ENCODE measurements at regions not wholly inside any gene's neighbourhood (a gene's known extent, or its start where the extent isn't known, plus 50 kb on each side); places are given as distances from the start of the nearest gene placed in this dataset.

DNA sequence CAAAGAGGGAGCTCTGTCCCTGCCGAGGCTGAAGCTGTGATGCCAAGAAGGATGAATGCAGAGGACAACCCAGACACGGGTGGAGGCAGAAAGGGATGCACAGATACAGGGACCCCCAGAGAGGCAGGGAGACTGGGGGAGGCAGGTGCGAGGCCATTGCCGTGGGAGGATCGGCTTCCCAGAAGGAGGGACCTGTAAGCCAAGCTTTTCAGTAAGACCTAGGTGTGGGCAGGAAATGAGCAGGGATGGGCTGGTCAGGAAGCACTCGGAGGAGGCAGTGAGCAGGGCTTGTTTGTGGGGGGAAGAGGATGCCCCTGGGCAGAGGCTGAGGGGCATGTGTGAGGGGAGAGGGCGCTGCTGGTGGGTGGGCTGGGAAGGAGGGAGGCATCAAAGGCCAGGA lies 67.7 kb upstream of the WNT4 start:
- no peak for TF ChIP-seq RAD21 (IDR thresholded peaks at IDR 0.05; ENCODE audit: low read depth)
- TF ChIP-seq, protein P1, sequence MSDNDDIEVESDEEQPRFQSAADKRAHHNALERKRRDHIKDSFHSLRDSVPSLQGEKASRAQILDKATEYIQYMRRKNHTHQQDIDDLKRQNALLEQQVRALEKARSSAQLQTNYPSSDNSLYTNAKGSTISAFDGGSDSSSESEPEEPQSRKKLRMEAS (IDR thresholded peaks at IDR 0.05) = no peak
- no peak for TF ChIP-seq FOXM1 (IDR thresholded peaks at IDR 0.05; ENCODE audit: borderline replicate concordance, low read depth)
- TF ChIP-seq CREB1 (IDR thresholded peaks at IDR 0.05; ENCODE audit: low read depth) = no peak
- TF ChIP-seq ZBTB7A (IDR thresholded peaks at IDR 0.05; ENCODE audit: low read depth) = no peak
- TF ChIP-seq TCF12 (IDR thresholded peaks at IDR 0.05; ENCODE audit: low read depth) = no peak
- TF ChIP-seq, protein P2, sequence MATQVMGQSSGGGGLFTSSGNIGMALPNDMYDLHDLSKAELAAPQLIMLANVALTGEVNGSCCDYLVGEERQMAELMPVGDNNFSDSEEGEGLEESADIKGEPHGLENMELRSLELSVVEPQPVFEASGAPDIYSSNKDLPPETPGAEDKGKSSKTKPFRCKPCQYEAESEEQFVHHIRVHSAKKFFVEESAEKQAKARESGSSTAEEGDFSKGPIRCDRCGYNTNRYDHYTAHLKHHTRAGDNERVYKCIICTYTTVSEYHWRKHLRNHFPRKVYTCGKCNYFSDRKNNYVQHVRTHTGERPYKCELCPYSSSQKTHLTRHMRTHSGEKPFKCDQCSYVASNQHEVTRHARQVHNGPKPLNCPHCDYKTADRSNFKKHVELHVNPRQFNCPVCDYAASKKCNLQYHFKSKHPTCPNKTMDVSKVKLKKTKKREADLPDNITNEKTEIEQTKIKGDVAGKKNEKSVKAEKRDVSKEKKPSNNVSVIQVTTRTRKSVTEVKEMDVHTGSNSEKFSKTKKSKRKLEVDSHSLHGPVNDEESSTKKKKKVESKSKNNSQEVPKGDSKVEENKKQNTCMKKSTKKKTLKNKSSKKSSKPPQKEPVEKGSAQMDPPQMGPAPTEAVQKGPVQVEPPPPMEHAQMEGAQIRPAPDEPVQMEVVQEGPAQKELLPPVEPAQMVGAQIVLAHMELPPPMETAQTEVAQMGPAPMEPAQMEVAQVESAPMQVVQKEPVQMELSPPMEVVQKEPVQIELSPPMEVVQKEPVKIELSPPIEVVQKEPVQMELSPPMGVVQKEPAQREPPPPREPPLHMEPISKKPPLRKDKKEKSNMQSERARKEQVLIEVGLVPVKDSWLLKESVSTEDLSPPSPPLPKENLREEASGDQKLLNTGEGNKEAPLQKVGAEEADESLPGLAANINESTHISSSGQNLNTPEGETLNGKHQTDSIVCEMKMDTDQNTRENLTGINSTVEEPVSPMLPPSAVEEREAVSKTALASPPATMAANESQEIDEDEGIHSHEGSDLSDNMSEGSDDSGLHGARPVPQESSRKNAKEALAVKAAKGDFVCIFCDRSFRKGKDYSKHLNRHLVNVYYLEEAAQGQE (IDR thresholded peaks at IDR 0.05; ENCODE audit: low read depth) = no peak
- no peak for TF ChIP-seq CEBPB (IDR thresholded peaks at IDR 0.05)
- TF ChIP-seq TEAD4 (IDR thresholded peaks at IDR 0.05) = no peak
- no peak for TF ChIP-seq EP300 (IDR thresholded peaks at IDR 0.05; ENCODE audit: borderline replicate concordance)
- TF ChIP-seq, protein P3, sequence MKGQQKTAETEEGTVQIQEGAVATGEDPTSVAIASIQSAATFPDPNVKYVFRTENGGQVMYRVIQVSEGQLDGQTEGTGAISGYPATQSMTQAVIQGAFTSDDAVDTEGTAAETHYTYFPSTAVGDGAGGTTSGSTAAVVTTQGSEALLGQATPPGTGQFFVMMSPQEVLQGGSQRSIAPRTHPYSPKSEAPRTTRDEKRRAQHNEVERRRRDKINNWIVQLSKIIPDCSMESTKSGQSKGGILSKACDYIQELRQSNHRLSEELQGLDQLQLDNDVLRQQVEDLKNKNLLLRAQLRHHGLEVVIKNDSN (IDR thresholded peaks at IDR 0.05) = no peak
- no peak for TF ChIP-seq EGR1 (IDR thresholded peaks at IDR 0.05)
- no peak for TF ChIP-seq TAF1 (IDR thresholded peaks at IDR 0.05; ENCODE audit: low read depth)
- no peak for TF ChIP-seq YY1 (IDR thresholded peaks at IDR 0.05; ENCODE audit: low read depth)

DNA sequence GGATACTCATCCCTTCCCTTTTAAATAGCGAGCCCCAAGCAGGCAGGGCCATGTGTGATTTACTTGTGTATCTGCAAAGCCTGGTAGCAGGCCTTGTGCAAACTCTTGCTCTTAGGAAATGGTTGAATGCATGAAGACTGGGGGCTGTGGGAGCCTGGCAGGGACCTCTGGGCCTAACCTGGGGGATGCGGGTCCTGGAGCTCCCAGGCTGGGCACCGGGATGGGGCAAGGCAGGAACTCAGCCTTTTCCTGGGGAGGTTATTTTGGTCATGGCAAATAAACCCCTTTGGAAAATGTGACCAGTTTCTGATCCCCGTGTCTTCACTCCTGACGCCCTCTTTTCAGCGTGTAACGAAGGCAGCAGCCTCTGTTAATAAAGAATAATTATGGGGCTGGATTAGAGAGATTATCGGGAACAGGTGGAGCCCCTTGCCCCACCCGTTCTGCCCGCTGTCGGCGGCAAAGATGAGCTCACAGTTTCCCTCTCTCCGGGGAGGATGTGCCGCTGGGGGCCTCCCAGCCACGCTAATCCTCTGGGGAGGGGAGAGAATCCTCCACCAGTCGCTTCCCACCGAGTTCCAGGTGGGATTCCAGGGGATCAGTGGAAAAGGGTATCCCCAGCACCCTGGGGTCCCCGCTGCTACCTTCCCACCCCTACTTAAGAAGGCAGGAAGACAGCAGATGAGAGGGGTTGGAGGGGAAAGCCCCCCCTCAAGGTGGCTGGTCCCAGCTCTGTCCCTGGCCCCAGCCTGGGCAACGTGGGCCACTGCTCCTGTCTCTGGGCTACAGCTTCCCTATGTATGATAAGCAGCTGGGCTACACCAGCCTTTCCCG lies 69.7 kb upstream of the WNT4 start:
- no peak for TF ChIP-seq RAD21 (IDR thresholded peaks at IDR 0.05; ENCODE audit: low read depth)
- TF ChIP-seq CEBPB (IDR thresholded peaks at IDR 0.05) = no peak
- TF ChIP-seq CREB1 (IDR thresholded peaks at IDR 0.05; ENCODE audit: low read depth) = no peak

DNA sequence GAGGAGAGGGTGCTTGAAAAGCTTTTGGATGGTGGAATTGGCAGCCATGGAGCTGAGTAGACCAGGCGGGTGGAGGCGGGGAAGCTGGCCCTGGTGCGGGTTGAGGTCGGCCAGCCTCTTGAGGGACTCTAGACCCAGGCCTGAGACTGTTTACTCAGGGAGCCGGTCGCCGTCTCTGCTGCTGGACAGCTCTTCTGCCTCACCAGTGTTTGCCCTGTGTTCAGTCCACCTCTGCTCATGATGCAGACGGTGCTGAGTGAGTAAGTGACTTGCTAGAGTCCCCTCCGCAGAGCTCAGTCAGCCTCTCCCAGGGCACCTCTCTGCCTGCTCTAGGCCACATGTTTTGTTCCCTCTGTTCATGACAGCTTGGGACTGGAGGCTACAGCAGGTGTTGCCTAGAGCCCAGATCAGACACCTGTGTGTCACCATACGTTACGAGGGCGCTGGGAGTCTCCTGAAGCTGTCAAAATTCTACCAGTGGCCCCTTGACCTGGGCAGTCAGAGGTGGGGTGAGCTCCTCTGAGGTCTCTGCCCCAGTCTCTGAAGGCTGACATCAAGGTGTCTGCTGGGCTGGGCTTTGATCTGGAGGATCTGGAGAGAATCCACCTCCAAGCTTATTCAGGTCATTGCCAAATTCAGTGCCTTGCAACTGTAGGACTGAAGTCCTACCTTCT lies 73.5 kb upstream of the WNT4 start:
- TF ChIP-seq, protein P2 (IDR thresholded peaks at IDR 0.05; ENCODE audit: low read depth) = peak; percentile 75
- no peak for TF ChIP-seq NFIC (IDR thresholded peaks at IDR 0.05)

DNA sequence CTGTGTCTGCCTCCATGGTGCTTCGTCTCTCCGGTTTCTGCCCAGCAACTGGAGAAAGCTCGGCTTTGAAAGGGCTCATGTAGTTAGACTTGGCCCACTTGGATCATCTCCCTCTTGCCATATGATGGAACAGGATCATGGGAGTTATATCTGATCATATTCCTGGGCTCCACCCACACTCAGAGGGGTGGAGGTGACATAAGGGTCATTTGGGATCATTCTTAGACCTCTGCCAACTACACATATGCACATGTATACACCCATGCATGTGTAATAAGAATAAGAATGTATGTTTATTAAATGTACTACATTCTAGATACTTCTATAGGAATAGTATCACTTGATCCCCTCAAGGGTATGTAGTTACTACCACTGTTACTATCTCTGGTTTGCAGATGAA lies 74.1 kb upstream of the WNT4 start:
- TF ChIP-seq TAF1 (IDR thresholded peaks at IDR 0.05; ENCODE audit: low read depth) (no peak), RAD21 (IDR thresholded peaks at IDR 0.05; ENCODE audit: low read depth) (no peak), EP300 (IDR thresholded peaks at IDR 0.05; ENCODE audit: borderline replicate concordance) (no peak), NFIC (IDR thresholded peaks at IDR 0.05) (no peak), FOXM1 (IDR thresholded peaks at IDR 0.05; ENCODE audit: borderline replicate concordance, low read depth) (no peak), CREB1 (IDR thresholded peaks at IDR 0.05; ENCODE audit: low read depth) (no peak), ZBTB7A (IDR thresholded peaks at IDR 0.05; ENCODE audit: low read depth) (no peak), TEAD4 (IDR thresholded peaks at IDR 0.05) (no peak), YY1 (IDR thresholded peaks at IDR 0.05; ENCODE audit: low read depth) (no peak)
- TF ChIP-seq, protein P1 (IDR thresholded peaks at IDR 0.05) = no peak

DNA sequence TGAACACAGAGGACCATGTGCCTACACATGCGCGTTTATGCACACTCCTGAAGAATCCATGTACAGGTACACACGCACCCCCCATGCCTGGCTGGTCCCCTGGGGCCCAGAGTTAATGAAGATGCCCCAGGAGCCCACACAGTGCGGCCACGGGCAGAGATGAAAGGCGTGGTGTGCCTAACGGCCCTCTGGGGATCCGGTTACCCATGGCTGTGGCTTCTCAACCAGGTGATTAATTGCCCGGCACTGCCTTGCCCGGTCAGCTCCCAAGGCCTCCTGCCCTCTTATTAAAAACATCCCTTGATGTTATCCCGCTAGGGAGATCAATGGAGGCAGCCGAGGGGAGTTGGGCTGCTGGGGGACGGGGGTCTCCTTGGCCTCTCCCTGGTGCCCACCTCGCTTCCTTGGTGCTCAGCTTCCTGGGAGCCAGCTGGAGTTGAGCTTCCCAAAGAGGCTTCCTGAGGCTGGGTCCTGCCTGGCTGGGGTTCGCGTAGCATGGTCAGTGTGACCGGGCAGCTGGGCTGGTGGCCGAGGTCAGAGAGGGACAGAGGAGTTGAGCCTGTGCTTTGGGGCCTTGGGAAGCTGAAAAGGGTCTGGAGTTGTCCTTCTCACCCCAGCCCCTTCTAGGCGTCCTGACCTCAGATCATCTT lies 75.0 kb upstream of the WNT4 start:
- no peak for TF ChIP-seq TEAD4 (IDR thresholded peaks at IDR 0.05)
- TF ChIP-seq, protein P3 (IDR thresholded peaks at IDR 0.05) = no peak
- no peak for TF ChIP-seq EP300 (IDR thresholded peaks at IDR 0.05; ENCODE audit: borderline replicate concordance)
- TF ChIP-seq TAF1 (IDR thresholded peaks at IDR 0.05; ENCODE audit: low read depth) = no peak
- TF ChIP-seq EGR1 (IDR thresholded peaks at IDR 0.05) = no peak
- no peak for TF ChIP-seq RAD21 (IDR thresholded peaks at IDR 0.05; ENCODE audit: low read depth)
- no peak for TF ChIP-seq CEBPB (IDR thresholded peaks at IDR 0.05)
- TF ChIP-seq, protein P2 (IDR thresholded peaks at IDR 0.05; ENCODE audit: low read depth) = no peak
- no peak for TF ChIP-seq FOXM1 (IDR thresholded peaks at IDR 0.05; ENCODE audit: borderline replicate concordance, low read depth)
- TF ChIP-seq CREB1 (IDR thresholded peaks at IDR 0.05; ENCODE audit: low read depth) = no peak
- TF ChIP-seq TCF12 (IDR thresholded peaks at IDR 0.05; ENCODE audit: low read depth) = no peak
- no peak for TF ChIP-seq ZBTB7A (IDR thresholded peaks at IDR 0.05; ENCODE audit: low read depth)
- TF ChIP-seq, protein P1 (IDR thresholded peaks at IDR 0.05) = no peak
- TF ChIP-seq YY1 (IDR thresholded peaks at IDR 0.05; ENCODE audit: low read depth) = no peak
- no peak for TF ChIP-seq NFIC (IDR thresholded peaks at IDR 0.05)

All from Ishikawa (cell line).